Colon (tissue), 2 donors: ENCODE measurements at regions not wholly inside any gene's neighbourhood (a gene's known extent, or its start where the extent isn't known, plus 50 kb on each side); places are given as distances from the start of the nearest gene placed in this dataset.

Experiments
- FAIRE-seq: peaks from 2 replicates; lab custom pipeline; 2012; peaks lifted over from hg19 to GRCh38; lab: Jason Lieb, UNC
- donor health status: control.
- donor health status: control.

DNA sequence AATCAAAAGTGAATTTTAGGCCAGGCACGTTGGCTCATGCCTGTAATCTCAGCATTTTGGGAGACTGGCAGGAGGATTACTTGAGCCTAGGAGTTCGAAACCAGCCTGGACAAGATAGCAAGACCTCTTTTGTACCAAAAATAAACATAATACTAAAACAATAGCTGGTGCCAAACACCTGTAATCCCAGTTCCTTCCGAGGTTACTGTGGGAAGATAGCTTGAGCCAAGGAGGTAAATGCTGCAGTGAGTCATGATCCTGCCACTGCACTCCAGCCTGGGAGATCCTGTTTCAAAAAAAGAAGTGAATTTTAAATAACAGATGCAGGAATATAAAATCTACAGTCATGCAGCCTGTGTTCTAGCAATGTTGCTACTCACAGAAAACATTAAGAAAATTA, 488.3 kb downstream of the PPARGC1A start:
- no peak for FAIRE-seq

DNA sequence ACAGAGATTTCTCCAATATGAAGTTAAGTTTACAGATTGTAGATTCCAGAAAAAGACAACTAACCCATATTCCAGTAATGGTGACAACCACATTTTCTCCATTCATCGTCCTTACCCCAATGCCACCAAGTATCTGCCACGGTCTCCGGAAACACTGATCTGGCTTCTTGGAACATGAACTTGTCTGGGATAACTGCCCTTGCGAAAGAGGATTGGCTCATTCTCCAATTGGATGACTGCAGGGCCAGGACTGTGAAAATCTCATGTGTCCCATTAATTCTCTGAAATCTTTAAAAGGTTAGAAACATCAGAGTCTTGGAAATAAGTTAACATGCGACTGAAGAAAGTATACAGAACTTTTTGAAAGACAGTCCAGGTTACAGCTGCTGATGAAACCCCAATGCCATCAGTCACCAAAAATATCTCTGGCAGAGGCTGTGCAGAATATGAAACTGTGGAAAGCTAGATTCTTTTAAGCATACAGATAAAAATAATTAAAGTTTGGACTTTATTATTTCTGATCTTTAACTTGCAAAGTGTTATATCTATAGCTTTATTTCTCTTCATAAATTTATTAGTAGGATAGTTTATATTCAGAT, 496.9 kb downstream of the PPARGC1A start:
- no peak for FAIRE-seq

DNA sequence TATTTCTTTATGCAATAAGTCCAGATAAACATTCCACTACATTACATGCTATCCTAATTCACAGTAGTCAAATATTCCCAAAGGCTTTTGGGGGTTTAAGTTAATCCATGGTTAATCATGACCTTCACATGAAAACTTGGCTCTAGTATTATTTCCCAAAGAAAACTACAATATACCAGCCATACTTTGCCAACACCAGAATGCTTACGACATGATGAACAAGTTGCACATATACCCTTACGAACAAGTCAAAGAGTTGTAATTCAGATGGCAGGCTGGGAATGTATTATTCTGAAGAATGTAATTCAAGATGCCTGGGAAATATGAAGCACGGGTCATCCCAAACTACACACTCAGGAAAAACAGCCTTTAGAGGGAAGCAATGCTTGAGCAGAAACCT, 499.6 kb downstream of the PPARGC1A start:
- FAIRE-seq, result no peak

DNA sequence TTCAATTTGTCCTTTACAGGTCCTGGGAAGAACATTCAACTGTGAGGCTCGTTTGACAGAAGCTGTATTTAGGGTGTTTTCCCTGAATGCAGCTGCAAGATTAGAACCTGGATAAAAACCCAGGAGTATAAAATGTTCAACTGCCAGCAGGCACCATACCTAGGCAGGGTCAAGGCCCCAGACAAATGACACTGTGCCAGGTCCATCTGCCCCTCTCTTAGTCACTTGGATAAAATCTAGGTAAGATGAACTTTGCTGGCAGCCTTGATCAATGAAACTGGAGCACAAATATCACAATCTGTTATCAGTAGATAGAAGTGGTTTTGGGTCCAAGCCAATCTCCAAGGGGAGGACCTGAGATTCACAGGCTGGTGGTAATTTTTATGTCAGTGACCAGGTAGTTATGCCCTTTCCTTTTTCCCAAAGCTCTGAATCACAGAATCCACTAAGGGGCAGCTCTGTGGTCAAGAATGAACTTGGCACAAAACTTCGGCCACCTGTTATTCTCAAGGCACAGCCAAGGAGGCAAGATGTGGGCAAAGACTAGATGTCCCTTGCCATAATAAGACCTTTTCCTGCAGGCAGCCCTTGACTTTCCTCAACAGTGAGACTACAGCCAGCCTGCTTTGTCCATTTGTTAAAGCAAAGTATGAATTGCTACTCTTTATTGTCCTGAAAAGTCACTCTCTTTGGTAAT, 501.0 kb downstream of the PPARGC1A start:
- FAIRE-seq, result no peak

DNA sequence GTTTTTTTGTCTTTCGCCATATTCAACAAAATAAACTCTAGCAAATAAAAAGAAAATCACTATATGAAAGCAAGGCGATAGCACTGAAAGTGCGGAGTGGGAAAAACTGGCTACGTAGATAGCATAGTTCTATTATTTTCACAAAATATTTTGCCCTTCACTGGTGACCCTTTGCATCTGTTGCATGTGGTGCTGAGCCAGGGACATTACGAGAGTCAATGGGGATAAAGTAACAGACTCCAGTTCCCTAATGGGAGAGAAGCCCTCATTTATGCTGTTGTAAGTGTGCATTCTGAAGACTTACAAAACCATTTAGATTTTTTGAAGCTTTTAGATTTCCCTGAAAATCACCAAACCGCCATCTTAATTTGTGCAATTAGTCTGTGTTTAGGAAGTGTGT, 501.6 kb downstream of the PPARGC1A start:
- no peak for FAIRE-seq

DNA sequence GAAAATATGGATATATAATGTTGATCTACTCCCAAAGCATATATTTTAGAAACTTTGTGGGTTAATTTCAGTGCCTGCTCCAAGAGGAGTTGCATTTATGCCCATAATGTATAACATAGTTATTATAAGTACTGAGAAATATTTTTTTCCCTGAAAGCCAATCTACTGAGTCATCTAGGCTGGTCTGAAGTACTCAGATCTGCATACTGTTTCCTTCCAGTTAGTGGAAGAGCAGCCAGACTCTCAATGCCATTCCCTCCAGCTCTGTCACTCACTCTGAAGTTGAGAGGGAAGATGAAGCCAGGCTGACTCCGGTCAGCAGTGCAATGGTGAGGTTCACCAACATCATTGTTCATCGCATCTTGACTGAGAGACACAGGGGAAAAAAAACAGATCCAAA, 505.1 kb downstream of the PPARGC1A start:
- no peak for FAIRE-seq

DNA sequence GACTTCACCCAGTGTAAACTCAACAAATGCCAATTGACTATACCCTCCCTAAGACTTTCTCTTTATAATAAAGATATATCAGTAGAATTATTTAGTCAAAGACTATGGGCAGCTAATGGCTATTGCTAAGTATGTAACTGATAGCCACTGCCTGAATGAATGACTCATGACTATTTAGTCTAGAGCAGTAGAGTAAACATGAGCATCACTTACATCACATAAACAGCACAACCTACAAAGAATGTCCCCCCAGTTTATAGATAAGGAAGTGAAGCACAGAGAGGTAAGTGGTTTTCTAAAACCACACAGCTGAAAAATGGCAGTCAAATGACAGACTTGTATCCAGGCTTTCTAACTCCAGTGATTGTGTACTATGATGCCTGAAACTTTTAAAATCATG, 507.0 kb downstream of the PPARGC1A start:
- FAIRE-seq, result no peak

DNA sequence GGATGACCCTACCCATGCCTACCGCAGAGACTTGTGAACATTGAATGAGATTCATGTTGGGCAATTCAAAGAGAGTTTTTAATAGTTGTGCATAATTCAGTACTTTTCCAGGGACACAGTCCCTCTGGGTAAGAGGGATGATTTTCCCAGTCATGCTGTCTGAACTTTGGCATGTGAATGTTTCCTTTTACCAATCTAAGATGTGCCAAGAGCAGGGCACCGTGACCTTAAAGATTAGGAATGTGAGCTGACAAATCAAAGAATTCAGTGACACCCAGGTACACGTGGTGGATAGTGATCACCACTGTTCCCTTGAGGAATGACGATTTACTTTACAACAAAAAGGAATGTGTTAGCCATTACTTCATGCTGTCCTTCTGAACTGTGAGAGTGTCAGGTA, 515.6 kb downstream of the PPARGC1A start:
- FAIRE-seq, result no peak

DNA sequence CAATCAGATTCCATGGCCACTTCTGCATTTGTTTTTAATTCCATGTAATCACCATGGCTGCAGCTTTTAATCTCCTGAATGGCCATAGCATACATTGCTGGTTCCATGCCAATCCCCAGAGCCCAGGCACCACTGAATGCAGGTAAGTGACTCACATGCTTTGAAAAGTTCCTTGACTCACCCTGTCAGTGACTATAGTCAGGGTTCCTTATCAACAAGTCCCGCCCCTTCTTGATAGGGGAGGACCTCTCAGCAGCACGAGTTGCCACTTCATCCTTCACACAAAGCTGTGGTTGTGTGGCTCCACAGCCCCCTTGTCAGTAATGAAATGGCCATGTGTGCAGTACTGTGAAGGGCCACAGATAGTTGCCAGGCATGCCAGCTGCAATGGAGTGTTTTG, 516.6 kb downstream of the PPARGC1A start:
- no peak for FAIRE-seq

DNA sequence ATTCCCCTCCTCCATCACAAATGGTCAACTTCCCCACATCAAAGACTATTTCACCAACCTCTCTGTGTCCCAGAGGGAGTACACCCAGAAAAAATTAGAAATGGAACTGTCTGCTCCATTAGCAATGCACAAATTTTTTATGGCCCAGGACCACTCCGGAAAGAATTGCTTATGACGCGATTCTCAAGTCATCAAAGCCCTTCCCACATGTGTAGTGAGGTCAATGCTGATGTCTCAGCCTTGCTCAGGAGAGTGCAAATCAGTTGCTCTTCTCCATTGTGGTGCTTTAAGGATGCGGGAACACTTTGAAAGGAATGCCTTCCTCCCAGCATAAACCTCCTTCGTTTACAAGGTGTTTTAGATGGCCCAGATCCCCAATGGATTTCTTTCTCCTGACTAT, 518.3 kb downstream of the PPARGC1A start:
- FAIRE-seq, result no peak

DNA sequence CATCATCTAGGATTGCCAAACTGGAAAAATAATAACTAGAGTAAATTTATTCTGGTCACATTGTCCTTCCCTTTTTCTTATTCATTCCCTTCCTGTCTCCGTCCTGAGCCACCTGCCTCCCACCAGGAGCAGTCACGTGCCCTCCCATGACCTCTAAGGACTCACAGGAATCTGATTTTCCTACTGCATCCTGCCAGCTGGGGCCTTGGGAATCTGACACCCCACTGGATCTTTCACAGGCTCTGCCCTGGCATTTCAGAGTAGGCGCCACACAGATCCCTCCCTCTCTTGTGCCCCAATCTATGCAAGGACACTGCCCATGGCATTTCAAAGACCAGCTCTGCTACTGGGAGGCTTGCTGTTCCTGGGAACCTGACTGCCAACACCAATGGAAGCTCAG, 520.5 kb downstream of the PPARGC1A start:
- FAIRE-seq, result no peak

DNA sequence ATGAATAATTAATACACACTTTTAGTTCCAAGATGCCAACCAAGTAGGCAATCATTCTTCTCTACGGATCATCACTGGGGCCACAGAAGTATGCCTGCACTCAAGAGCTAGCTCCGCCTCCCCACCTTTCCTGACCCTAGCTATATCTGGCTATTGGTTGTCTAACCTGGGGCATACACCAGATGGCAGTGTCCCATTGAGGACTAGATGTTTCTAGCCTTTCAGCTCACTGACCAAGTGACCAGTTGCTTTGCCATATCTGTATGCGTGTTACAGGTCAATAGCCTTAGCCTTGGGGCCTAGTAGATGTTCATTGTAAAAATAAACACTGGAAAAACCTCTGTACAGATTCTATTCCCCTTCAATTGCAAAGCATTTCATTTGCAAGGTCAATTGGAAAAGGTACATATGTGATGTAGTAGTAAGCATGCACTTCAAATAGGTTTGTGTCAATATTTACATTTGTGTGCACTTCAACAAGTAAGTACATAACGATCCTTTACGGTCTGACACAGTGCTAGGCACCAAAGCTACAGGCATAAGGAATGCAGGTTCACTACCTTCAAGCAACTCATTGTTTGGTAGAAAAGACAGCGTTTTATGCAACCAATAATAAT, 521.7 kb downstream of the PPARGC1A start:
- no peak for FAIRE-seq

DNA sequence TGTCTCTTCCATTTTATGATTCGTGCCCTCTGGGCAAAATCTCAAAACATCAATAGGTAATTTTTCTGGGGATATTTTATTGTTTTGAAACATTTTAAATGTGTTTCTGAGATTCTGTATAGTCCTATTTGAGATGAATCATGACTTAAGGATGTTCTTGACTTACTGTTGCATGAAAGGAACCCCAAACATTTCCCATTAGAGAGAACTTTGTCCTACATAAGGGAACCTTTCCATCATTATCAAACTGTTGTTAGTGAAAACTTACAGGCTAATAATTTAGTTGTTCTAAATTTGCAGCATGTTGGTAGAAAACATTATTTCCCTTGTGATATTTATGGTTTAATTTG, 523.3 kb downstream of the PPARGC1A start:
- no peak for FAIRE-seq

DNA sequence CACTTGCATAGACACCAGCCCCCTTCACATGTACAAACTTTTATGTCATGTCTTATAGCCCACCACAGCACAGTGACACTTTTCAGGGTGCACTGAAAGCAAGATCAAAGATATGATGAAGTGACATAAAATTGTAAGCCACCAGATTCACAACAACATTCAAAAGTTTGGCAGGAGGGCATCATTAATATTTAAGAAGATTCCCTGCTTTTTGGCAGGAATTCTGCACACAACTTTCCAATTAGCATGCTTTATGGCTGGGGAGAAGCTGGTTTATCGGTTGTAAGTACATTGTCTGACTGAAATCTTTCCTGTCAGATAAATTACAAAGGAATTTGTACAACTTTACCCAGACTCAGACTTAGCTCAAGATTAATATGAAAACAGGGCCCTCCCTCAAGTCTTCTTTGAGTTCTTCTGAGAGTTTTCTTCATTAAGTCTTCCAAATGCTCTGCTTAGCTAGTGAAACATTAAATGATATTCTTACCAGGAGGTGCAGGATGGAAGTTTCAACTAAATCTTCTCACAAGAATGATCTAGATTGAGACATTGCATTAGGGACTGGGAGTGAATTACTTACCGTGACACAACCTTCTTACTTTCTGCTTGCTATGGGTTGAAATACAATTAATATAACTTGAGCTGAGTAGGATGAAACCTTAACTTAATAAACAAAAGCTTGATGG, 523.8 kb downstream of the PPARGC1A start:
- no peak for FAIRE-seq

DNA sequence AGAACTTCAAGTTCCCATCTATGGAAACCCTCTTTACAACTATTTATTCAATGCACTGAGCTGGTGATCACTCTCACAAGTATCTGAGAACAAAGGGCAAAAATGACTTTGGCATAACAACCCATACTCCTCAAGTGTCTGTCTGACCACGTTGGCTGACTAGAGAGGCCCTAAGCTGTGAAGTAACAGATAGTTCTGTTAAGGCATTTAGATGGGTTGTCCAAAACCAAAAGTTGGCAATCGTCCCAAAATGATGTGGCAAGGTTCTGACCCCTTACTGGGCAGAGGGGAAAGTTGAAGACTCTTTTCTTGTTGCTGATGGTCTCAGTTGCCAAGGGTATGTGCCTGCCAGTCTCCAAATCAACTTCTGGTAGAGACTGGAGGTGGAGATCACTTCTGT, 524.8 kb downstream of the PPARGC1A start:
- no peak for FAIRE-seq

DNA sequence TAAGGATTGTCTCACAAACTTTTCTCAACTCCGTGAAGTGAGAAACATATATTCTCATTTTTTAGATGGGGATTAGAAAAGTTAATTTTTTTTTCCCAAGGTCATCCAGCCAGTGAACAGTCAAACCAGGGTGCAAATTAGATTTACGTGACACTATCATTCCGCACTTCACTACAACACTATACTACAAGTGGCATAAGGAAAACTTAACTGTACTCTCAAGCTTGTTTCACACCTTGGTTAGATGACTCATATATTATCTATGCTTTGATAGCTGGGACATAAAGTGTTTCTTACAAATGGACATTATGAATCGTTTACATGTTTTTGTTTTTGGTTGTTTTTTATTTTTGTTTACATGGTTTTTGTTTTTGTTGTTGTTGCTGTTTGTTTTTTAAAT, 525.7 kb downstream of the PPARGC1A start:
- no peak for FAIRE-seq

DNA sequence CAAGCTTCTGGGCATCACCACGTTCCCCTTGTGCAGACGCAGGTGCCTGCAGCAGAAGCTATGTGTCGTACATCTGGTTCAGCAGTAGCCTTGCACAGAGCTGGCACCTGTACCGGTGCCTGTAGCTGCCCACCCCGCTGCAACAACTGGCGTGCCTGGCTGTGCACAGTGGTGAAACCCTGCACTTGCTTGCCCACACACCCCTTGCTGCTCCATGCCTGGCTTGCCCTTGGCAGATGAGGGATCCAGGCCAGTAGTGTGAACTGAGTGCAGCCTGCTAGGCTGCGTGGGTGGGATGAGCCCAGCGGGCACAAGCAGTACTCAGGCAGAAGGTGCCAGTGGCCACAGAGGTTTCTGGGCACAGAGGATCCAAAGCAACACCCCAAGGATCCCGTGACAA, 528.4 kb downstream of the PPARGC1A start:
- FAIRE-seq, result no peak

DNA sequence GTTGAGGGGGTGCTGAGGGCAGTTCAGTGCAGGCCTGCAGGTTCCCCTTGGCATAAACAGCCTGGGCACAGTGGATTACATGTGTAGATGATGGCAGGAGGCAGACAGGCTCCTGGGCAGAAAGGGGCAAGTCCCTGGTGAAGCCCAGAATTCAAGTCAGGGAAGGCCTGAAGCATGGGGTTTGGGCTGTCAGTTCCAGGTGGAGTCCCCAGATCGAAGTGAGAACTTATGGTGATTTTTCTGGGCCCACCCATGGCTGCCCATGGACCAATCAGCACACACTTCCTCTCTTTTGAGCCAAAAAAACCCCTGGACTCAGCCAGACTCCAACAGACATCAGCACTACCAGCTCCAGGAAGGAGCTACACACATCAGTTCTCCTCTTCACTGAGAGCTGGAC, 529.1 kb downstream of the PPARGC1A start:
- FAIRE-seq, result no peak

DNA sequence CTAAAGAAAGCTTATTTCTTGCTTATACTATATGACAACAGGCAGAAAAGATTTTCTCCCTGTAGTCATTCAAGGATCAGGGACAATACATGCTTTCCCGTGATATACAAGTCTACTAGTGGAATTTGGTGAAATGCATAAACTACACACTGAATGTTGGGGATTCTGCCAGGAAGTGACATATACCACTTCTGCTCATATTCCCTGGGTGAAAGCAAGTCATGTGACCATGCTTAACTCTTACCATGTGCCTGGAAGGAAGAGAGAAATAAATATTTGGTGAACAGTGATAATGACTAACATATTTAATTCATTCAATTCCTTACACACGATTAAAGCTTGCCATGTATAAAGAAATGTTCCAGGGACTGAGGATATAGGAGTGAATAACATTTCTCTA, 534.6 kb downstream of the PPARGC1A start:
- FAIRE-seq, result no peak

DNA sequence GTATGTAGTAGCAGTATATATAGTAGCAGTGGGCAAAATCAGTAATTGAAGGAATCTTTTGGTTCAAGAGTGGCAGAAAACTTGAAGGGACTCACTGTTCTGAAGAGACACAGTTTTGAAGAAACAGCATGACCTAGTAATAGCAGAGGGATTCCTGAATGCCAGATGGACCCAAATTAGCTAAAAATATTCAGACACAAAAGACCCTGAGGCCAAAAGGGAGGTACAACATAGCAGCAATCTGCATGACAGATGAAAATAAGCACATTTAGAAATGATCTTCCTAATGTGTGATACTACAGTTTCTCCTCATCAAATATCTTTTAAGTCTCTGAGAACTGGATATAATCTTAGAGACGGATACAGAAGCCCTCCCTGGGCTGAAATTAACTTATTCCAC, 536.6 kb downstream of the PPARGC1A start:
- FAIRE-seq, result no peak

DNA sequence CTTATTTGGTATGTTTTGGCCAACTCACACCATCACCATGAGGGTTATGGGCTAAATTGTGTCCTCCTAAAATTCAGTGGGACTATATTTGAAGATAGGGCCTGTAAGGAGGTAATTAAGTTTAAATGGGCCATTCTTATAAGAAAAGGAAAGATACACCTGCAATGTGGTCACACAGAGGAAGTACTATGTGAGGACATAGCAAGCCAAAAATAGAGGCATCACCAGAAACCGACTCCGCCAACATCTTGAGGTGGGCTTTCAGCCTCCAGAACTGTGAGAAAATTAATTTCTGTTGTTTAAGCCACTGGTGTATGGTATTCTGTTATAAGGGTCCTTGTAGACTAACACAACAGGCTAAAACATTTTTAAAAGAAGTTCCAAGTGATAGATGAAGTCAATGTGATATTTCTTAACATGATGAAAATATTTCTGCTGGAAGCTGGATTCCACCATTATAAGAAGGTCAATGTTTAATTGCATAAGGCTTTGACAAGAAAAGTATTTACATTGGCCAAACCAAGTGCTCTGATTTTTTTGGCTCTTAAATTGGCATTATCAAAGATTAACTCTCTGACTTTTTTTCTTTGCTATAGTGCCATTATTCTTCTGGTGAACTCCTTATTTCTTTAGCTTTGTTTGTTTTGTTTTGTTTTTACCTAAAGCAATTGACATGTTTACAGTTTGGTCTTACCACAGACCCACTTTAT, 540.9 kb downstream of the PPARGC1A start:
- no peak for FAIRE-seq

DNA sequence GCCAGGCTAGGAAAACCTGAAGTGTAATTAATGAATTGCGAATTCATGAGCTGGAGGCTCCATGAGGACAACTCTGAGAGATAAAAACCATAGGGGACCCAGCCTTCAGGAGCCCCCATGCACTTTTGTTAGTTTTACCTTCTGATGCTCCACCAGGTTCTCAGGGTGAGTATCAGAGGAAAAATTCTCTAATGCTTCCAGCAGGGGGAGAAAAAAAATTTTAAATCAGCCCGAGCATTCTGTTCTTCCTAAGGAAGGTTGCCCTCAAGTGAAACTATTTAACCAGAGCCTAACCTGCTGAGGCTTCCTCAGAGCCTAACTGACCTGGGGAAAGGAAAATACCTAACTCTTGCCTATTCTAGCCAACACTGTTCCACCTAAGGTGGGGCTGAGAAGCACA, 552.6 kb downstream of the PPARGC1A start:
- FAIRE-seq, result no peak
